GM12878 (cell line): ENCODE measurements at regions not wholly inside any gene's neighbourhood (a gene's known extent, or its start where the extent isn't known, plus 50 kb on each side); places are given as distances from the start of the nearest gene placed in this dataset.

Experiments
- HDGF ChIP-seq: fragments of 450-650 bp; IDR thresholded peaks from 2 replicates; pipeline ENCODE4 v1.6.1; 2016; ENCODE audit warnings: antibody characterized with exemption
- JUNB ChIP-seq: IDR thresholded peaks from 2 replicates; pipeline ENCODE4 v1.6.1; 2016; ENCODE audit warnings: antibody characterized with exemption, mild to moderate bottlenecking
- KDM1A ChIP-seq: fragments of 200-600 bp; sonication (generic); IDR thresholded peaks from 2 replicates; pipeline ENCODE4 v1.6.1; 2016; ENCODE audit warnings: borderline replicate concordance
- POLR2A ChIP-seq: IDR thresholded peaks from 2 replicates; pipeline ENCODE4 v1.6.1; 2011; ENCODE audit warnings: low read depth, mild to moderate bottlenecking, low read length
- ZNF687 ChIP-seq: fragments of 450-650 bp; IDR thresholded peaks from 2 replicates; pipeline ENCODE4 v1.6.1; 2017; ENCODE audit warnings: mild to moderate bottlenecking, moderate library complexity

GRCh38 chr4:124459941-124460310 lies 252.6 kb downstream of the ANKRD50 start:
- no peak for TF ChIP-seq JUNB
- no peak for TF ChIP-seq HDGF
- TF ChIP-seq KDM1A: no peak
- TF ChIP-seq ZNF687: no peak
- TF ChIP-seq POLR2A: no peak
